ENCODE measurements at regions not wholly inside any gene's neighbourhood (a gene's known extent, or its start where the extent isn't known, plus 50 kb on each side); places are given as distances from the start of the nearest gene placed in this dataset.

GRCh38 chr6:115404446-115404845 is 656.2 kb downstream of the FRK start:
- TF ChIP-seq CTCF (IDR thresholded peaks at IDR 0.05; ENCODE audit: extremely low read depth in 1 of 2, insufficient read depth in 1 of 2, low read depth in 1 of 2, low read length in 2 of 2), result no peak
- TF ChIP-seq POLR2AphosphoS5 (IDR thresholded peaks at IDR 0.05; ENCODE audit: insufficient read depth, low read depth, low read length), result no peak
- TF ChIP-seq POLR2A (IDR thresholded peaks at IDR 0.05; ENCODE audit: low read depth, low read length), result no peak
